GM18498 (cell line): ENCODE measurements at regions not wholly inside any gene's neighbourhood (a gene's known extent, or its start where the extent isn't known, plus 50 kb on each side); places are given as distances from the start of the nearest gene placed in this dataset.
"Not testable (repeated sequence)": the region's sequence is repeated elsewhere in the genome, so short reads cannot be mapped to it uniquely, and the experiment has no call there.

Experiments used
- ATAC-seq: cut with Tn5 transposase; IDR thresholded peaks from one replicate; pipeline ENCODE4 v1.9.1; 2021; ENCODE audit warnings: mild to moderate bottlenecking, moderate library complexity; ENCODE audit not compliant: unreplicated experiment

DNA sequence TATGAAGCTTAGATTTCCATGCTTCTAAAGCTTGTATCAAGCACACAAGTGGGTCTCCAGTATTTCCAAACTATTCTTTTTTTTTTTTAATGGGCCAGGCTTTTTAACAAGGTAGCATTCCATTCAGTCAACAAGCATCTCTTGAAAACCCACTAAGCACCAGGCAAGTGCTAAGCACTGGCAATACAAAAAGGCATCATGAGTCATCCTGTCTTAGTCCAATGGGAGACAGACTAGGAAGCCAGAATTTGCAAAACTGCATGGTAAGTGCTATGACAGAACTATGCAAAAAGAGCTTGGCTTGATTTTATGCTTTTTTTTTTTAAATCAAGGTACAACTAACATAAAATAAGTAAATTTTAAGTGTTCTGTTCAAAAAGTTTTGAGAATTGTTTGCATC lies 109.3 kb upstream of the DST start:
- ATAC-seq = no peak

DNA sequence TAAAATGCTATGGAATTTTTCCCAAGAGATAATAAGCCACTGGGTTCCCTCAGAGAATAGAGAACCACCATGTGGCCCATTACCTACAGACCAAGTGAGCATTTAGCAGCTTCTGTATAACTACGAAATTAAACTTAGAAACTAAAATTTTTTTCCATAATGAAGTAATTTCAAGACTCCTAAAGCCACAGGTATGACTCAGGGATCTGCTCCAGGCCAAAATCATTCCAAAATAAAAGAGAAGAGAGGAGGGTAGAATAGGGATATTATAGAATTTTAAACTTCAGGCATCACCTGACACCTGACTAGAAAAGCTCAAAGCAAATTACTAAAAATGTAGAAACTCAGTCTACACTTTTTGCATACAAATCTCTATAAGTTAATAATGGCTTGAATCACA lies 108.9 kb upstream of the DST start:
- no peak for ATAC-seq

DNA sequence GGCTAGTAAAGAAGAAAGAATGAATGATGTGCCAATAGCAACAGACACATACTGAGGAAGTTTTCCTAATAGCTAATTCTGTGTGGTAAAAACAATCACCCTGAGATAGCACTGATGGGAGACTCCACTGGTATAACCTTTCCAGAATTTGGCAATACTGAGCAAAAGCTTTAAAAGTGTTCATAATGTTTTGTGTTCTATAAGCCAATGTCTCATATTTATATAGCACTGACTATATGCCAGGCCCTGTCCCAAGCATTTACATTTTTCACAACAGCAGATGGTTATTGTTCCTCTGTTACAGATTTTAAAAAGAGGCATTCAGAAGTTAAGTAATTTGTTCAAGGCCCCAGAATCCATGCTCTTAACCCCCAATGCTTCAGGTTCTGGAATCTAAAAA lies 108.0 kb upstream of the DST start:
- no peak for ATAC-seq

DNA sequence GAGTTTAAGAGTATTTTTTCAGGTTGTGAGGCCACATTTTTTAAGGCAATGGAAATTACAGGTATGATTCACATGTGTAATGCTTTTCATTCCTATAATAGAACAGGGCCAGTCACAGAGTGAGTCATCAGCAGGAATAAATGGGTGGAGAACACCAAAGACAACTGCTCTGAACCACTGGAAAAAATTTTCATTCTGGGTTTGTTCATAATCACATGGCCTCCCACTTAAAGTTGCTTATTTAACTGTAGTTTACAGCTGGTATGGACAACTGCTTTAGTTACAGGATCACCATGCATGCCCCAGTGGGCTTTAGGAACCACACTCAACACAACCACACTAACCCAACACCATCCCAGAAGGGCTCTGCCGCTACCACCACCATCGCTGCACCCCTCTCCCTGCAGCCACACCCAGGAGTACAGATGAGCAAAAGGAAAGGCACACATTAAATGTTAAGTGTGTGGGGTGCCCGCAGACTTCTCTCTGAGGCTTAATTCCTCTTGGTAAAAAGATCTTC lies 107.0 kb upstream of the DST start:
- ATAC-seq = no peak

DNA sequence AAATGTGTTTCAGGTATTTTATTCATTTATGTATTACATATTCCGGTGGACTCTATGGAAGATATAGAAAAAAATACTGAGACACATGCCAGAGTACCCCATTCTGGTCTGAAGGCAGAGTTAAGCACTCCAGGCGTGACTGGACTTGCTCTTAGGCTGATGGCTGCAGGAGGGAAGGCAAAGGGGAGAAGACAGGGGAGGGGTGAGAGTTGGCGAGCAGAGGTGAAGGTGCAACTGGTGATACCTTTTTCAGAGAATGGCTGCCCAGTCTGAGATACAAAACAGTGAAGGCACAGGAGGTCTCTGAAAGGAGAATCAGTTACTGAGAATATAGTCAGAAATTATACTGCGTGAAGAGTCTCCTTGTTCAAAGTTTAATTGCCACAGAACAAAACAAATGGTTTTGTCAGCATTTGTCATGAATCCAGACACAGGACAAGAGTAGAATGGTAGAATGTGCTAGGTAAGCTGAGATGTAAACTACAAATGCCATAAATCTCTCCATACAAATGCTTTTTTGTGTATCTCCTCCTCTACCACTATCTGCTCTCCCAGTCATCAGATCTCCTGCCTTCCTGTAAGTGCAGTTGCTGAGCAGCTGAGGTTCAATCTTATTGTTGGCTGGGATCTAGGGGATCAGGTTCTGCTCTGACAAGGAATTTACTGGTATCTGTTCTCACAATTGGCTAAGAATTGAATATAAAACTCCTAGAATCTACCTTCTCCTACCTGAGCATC lies 104.2 kb upstream of the DST start:
- no peak for ATAC-seq

DNA sequence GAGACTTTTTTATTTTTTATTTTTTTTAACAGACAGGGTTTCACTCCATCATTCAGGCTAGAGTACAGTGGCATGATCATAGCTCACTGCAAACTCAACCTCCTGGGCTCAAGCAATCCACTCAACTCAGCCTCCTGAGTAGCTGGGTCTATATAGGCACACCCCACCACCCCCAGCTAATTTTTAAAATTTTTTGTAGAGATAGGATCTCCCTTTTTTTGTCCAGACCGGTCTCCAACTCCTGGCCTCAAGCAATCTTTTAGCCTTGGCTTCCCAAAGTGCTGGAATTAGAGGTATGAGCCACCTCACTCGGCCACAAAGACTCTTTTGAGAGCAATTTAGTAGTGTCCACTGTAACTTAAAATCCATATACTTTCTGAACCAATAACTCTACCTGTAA lies 103.3 kb upstream of the DST start:
- no peak for ATAC-seq

DNA sequence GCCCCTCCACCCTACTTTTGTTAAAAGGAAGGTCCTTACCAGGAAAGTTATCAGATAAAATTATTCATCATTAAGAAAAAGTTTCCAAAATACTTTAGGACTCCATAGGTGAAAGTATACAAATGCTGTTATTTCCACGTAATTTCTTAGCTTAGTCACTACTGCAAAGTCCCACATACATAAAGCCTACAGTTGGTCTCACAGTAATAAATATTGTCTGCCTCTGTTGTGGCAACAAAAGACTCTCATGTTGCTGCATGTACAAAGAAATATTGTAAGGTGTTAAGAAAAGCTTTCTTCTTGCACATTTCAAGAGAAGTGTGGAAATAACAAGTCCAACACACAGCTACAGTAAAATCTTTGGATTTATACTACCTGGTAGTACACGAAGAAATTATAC lies 102.4 kb upstream of the DST start:
- ATAC-seq = no peak

DNA sequence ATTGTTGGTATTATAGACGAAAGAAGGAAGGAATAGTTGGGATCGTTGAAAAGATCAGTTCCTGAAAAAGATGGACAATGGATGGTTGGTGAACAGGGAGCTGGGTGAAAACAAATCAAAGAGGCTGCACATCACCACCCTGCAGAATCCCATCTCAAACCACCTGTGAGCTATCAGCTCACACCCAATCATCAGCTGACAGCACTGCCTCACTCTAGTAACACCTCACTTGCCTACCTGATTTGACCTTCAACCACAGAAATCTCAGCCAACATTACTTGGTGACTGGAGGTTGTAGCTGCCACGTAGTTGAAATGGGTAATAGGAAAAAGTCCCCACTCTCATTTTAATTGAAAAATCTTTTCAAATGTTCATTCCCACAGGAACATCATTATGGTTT lies 101.8 kb upstream of the DST start:
- ATAC-seq = peak; percentile 43

DNA sequence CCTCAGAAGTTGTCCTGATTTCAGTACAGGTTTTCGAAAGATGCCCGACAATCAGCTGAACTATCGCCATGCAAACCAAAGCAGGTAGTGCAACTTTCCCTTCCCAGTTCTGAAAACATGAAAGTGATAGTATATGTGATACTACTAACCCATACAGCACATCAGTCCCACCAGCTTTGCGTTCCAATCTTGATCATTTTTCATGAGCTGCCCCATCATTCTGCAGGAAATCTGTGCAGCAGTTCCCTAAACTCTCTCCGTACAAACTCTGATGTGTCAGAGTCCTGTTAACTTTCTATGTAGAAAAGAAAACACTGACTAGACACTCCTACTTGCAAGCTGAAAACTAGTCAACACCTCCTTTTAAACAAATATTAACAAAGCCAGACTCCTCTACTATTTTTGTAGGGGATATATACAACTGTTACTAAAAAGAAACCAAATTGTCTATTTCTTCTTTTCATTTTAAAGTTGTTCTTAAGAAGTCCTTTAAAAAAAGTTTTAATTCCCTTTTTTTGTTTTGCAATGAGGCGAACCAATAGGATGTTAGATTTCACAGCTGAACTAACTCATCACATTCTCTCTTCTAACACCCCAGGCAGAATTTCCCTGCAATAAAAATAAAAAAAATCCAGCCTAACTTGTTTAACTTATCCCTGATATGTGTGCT lies 99.6 kb upstream of the DST start:
- peak; percentile 80 for ATAC-seq

DNA sequence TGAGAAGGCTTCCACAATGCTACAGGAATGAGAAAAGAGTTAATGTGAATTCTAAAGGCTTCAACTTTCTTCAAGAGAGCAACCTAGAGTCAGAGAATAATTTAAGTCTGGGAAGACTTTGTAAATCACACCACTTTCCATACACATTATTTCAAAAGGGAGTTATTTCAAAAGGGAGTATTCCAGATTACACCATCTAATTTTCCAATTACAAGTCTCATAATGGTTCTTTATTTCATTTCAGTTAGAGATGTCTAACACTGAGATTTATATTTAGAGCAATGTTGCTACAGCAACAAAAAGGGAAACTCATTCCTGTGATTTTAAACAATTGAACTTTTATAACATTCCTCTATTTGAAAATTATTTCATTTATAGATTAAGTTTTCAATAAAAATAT lies 98.8 kb upstream of the DST start:
- ATAC-seq = no peak

DNA sequence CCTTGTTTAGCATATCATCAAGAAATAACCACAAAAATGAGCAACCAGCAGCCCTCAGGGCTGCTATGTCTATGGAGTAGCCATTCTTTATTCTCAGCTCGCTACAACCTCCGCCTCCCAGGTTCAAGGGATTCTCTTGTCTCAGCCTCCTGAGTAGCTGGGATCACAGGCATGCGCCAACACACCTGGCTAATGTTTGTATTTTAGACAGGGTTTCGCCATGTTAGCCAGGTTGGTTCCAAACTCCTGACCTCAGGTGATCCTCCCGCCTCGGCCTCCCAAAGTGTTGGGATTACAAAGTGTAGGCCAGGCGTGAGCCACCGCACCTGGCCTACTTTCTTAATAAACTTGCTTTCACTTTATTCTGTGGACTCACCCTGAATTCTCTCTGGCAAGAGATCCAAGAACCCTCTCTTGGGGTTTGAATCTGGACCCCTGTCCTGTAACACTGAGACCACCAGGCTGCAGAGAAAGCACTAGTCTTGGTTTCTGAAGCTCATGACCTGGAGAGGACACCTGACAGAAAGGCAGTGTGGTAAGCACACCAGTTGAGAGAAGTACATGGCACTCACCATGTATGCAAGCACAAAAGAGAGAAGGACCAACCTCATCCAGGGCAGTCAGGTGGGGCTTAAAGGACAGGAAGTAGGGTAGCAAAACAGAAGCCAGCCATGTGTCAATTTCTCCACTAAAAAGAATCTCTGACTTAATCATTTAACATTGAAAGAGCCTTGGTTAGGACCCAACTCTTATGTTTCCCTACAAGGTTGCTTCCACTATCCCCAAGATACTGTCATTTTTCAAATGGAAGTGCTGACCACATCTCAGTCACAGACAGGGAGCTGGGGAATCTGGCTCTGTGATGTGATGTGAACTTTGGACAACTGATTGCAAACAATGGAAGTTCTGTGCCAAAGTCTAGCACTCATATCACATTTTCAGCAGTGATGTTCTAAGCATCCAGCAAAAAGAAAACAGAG lies 97.4 kb upstream of the DST start:
- no peak for ATAC-seq

DNA sequence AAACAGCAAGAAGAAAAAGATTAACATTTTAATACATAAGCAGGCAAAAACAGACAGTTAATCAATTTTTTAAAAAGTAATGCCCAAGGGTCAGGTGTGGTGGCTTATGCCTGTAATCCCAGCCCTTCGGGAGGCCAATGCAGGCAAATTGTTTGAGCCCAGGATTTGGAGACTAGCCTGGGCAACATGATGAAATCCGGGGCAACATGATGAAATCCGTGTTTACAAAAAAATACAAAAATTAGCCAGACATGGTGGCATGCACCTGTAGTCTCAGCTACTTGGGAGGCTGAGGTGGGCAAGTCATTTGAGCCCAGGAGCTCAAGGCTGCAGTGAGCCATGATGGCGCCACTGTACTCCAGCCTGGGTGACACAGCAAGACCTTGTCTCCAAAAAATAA lies 94.1 kb upstream of the DST start:
- no peak for ATAC-seq

DNA sequence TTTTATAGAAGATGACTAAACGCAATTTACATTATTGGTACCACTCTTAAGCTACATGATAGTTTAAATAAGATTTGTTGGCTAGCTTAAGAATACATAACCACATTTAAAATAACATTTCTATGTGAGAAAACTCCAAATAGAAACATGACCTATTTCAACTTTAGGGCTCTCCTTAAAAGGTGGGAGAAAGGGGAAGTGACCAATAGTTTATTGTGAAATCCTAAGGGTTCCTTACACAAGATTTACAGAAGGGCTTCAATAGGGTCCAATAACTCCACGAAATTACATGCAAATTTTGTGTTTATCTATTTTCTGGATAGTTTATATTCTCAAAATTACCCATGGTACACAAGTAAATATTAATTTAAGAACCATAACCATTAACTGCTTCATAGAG lies 91.6 kb upstream of the DST start:
- ATAC-seq = no peak

DNA sequence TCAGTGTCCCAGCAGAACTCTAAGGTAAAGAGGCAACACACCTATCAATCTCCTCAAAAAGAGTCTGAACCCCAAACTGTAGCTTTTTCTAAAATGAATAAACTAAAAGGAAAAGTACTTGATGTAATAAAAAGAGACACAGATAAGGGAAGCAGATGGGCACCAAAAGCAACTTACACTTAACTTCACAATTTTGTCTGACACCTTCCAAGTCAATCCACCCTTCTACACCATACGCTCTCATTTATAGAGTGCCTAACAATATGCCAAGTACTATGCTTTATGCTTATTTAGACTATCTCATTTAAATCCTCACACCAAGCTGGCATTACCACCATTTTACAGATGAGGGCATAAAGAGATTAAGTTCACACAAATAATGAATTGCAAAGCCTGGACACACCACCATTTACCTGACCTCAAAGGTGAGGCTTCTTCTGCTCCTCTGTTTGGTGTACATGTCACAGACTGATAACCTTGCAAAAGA lies 90.6 kb upstream of the DST start:
- ATAC-seq = no peak

DNA sequence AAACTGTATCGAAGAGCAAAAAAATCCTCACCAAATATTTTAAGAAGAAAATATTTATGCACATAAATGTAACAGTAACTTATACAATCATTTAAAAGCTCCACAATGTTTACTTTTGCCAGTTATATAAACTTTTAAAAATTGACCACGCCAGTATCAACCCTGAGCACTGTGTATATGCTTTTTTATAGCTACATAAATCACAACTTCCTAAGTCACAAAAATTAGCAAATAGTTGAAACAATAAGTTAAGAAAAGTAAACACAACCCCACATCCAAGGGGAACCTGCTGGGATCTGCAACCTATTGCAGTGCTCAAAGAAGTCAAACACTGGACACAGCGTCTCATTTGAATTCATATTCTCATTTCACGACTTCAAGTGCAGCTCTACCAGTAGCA lies 89.8 kb upstream of the DST start:
- ATAC-seq = no peak

DNA sequence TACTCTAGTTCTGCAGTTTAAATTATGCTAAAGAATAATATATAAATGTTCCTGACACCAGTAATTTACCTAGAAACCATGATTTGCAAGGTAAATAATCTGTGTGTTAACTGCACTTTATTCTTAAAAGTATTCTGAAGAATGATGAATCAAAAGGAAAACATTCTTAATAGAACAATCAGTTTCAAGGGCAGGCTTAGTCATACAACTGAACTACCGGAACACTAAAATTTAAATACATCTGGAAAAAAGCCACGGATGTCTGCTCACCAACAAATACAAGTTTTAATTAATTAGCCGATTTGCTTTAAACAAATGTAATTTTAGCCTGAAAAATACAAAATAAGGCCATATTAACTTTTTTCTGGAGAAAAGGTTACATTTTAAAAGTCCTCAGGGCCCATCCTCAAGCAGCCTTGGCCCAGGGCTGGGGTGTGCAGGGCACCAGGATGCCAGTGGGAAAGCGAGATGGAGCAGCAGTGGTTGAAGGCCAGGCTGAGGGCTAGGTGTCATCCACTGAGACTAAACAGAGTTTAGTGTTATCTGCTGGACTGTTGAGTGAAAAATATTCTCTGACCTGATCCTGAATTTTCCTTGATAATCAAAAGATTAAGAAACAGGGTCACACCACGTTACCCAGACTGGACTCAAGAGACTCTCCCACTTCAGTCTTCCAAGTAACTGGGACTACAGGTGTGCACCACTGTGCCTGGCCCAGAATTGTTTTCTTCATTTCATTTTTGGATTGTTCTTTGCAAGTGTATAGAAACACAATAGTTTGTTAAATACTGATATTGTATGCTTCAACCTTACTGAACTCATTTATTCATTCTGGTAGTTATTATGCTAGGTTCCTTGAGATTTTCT lies 88.2 kb upstream of the DST start:
- ATAC-seq = no peak

DNA sequence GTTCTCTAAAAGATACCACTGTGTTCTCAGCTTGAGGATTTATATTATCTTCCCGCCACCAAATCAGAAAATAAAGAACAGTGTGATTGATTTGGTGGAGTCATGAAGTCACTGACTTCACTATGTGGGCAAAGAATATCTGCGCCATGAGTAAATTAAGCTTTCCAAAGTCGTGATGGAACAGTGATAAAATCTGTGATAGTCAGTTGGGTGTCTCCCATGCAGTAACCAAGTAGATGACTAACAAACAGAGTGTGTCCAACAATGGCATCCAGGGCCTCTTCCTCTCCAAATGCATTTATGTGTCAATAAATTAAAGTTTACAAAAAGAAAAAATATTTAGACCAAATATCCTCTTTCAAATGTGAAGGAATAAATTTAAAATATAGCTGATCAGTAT lies 87.0 kb upstream of the DST start:
- no peak for ATAC-seq

DNA sequence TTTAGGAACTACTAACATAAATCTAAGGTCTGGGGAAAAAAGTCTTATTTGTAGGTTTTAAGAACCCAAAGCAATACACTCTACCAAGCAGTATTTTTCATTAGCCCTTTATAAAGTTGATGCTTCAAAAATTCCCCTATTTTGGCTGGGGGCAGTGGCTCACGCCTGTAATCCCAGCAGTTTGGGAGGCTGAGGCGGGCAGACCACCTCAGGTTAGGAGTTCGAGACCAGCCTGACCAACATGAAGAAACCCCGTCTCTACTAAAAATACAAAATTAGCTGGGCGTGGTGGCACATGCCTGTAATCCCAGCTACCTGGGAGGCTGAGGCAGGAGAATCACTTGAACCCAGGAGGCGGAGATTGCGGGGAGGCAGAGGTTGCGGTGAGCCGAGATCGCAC lies 86.5 kb upstream of the DST start:
- ATAC-seq = not testable (repeated sequence)

DNA sequence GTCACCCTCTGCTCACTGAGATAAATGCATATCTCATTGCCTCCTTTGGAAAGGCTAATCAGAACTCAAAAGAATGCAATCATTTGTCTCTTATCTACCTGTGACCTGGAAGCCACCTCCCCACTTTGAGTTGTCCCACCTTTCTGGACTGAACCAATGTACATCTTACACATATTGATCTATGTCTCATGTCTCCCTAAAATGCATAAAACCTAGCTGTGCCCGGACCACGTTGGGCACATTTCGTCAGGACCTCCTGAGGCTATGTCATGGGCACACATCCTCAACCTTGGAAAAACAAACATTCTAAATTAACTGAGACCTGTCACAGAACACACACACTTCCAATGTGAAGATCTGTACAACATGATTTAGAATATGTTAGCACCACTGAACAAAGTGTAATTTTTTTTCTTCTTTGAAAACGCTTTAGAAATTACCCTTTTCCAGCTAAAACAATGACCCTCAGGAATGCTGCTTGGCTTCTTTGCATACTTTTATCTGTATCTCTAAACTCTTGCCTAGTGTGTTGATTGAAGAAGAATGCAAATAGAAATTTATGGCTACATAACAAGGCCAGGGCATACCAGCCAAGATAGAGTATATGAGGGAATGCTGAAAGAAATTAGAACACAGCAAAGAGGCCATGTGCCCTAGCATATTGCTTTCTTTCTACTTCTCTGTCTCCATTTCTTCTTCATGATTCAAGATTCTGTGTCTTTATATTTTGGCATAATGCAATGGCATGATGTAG lies 84.6 kb upstream of the DST start:
- no peak for ATAC-seq

DNA sequence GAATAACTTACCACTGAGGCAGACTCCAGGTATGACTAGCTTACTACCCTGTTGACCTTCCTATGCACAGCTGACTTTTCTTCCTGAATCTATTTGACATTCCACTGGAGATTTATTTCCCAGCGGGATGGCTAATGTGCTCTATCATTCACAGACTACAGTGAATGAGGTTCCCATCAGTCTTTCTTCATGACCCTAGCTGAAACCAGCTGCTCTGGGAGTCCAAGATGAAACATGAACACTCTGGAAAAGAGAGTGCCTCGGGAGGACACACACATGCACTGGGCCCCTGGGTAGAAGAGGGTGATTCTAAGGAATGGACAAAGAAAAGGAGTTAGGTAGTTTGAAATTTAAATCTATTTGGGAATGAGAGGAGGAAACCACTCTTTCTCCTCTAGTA lies 82.6 kb upstream of the DST start:
- no peak for ATAC-seq
